A673 (cell line): ENCODE measurements at regions not wholly inside any gene's neighbourhood (a gene's known extent, or its start where the extent isn't known, plus 50 kb on each side); places are given as distances from the start of the nearest gene placed in this dataset.

Experiments
- BruUV-seq: library from RNA; stranded (reverse); fragments of 400-500 nt; replicated peaks from 2 replicates; lab custom pipeline; 2021; lab: Mats Ljungman, UMichigan
- CTCF ChIA-PET: fragments of 300-600 bp; sonication (Branson Sonifier 250); formaldehyde crosslinking; loops from one replicate; lab custom pipeline; 2022; ENCODE audit warnings: antibody characterized with exemption; lab: Charles Lee
- POLR2A ChIA-PET: fragments of 300-600 bp; sonication (Branson Sonifier 250); formaldehyde crosslinking; loops from one replicate; lab custom pipeline; 2022; ENCODE audit warnings: antibody characterized with exemption; ENCODE audit not compliant: low non-redundant PET; lab: Charles Lee
- DNase-seq: peaks from one replicate; pipeline ENCODE4 v3.0.0-alpha.2; 2015; ENCODE audit warnings: low spot score
- H3K27ac ChIP-seq: fragments of 200-600 bp; sonication (generic); 2 replicates; pipeline ENCODE4 v1.5.1; 2016; ENCODE audit warnings: mixed run types, low read depth, mild to moderate bottlenecking, mixed read lengths, antibody characterized with exemption, low read length; ENCODE audit not compliant: poor library complexity, severe bottlenecking
- H3K27me3 ChIP-seq: fragments of 200-600 bp; sonication (generic); replicated peaks from 2 replicates; pipeline ENCODE4 v1.6.1; 2017; ENCODE audit warnings: mixed run types, low read depth, mild to moderate bottlenecking, mixed read lengths, antibody characterized with exemption, low read length; ENCODE audit not compliant: insufficient read depth, poor library complexity
- H3K36me3 ChIP-seq: fragments of 200-600 bp; sonication (generic); 2 replicates; pipeline ENCODE4 v1.6.1; 2016; ENCODE audit warnings: mixed run types, mild to moderate bottlenecking, mixed read lengths, antibody characterized with exemption, low read length; ENCODE audit not compliant: insufficient read depth, poor library complexity, severe bottlenecking
- H3K4me1 ChIP-seq: fragments of 200-600 bp; sonication (generic); 2 replicates; pipeline ENCODE4 v1.6.1; 2017; ENCODE audit warnings: mixed run types, mild to moderate bottlenecking, mixed read lengths, antibody characterized with exemption, low read length; ENCODE audit not compliant: insufficient read depth, poor library complexity, severe bottlenecking
- H3K4me3 ChIP-seq: fragments of 200-600 bp; sonication (generic); 2 replicates; pipeline ENCODE4 v1.5.1; 2016; ENCODE audit warnings: low read depth, mixed run types, mild to moderate bottlenecking, mixed read lengths, low read length; ENCODE audit not compliant: poor library complexity, severe bottlenecking
- H3K9me3 ChIP-seq: fragments of 200-600 bp; sonication (generic); 2 replicates; pipeline ENCODE4 v1.6.1; 2016; ENCODE audit warnings: mixed run types, low read depth, mild to moderate bottlenecking, mixed read lengths, antibody characterized with exemption, low read length; ENCODE audit not compliant: poor library complexity, severe bottlenecking
- EZH2 ChIP-seq: fragments of 200-600 bp; sonication (generic); IDR thresholded peaks from 2 replicates; pipeline ENCODE4 v1.6.1; 2017; ENCODE audit warnings: borderline replicate concordance, low read depth, mild to moderate bottlenecking, mixed read lengths, antibody characterized with exemption, low read length; ENCODE audit not compliant: poor library complexity, severe bottlenecking
- intact Hi-C: fragments of 100-400 bp; cut with micrococcal nuclease; formaldehyde crosslinking; loops from one replicate; pipeline ENCODE4 v1.10.0; 2022; ENCODE audit not compliant: unreplicated experiment
- TF ChIP-seq, protein P1 (sequence below): fragments of 300-800, 200-600 bp; sonication (generic); conservative IDR thresholded peaks from 2 replicates; pipeline ENCODE4 v1.5.1; 2017; ENCODE audit warnings: low read depth, mild to moderate bottlenecking, antibody characterized with exemption, low read length, moderate library complexity, mixed read lengths

DNA sequence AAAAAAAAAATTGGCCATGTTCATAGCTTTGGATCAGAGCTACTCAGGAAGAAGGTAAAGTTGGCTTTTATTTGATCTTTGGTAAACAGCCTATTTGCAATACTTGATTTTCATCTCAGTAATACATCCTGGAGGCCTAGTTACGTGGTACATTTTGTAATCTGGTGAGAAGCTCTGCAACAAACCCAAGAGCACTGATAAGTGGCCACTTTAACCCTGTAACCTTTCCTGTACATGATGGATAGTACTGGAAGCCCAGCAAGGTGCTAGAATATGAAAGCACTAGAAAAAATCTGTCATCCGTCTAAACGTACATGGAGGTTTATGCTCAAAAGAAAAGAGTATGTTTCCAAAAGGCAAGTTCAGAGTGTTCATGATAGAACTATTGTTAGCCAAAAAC lies 88.3 kb upstream of the BMP2K start:
- BruUV-seq = no TSS peak
- no peak overlapping the region for H3K27ac ChIP-seq
- no peak for DNase-seq
- H3K9me3 ChIP-seq = no peaks in the 10 kb centered on the region
- no peaks in the 10 kb centered on the region for H3K36me3 ChIP-seq
- TF ChIP-seq, protein P1, sequence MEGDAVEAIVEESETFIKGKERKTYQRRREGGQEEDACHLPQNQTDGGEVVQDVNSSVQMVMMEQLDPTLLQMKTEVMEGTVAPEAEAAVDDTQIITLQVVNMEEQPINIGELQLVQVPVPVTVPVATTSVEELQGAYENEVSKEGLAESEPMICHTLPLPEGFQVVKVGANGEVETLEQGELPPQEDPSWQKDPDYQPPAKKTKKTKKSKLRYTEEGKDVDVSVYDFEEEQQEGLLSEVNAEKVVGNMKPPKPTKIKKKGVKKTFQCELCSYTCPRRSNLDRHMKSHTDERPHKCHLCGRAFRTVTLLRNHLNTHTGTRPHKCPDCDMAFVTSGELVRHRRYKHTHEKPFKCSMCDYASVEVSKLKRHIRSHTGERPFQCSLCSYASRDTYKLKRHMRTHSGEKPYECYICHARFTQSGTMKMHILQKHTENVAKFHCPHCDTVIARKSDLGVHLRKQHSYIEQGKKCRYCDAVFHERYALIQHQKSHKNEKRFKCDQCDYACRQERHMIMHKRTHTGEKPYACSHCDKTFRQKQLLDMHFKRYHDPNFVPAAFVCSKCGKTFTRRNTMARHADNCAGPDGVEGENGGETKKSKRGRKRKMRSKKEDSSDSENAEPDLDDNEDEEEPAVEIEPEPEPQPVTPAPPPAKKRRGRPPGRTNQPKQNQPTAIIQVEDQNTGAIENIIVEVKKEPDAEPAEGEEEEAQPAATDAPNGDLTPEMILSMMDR = no peak
- no peak for TF ChIP-seq EZH2
- POLR2A ChIA-PET = no interaction called here
- H3K4me1 ChIP-seq = no peaks in the 10 kb centered on the region
- intact Hi-C loops = no loop called here
- CTCF ChIA-PET = no interaction called here
- no peaks in the 10 kb centered on the region for H3K27me3 ChIP-seq
- no peak overlapping the region for H3K4me3 ChIP-seq

GRCh38 chr4:78688366-78688765 lies 87.8 kb upstream of the BMP2K start:
- no peaks in the 10 kb centered on the region for H3K9me3 ChIP-seq
- no peak for DNase-seq
- no peaks in the 10 kb centered on the region for H3K4me1 ChIP-seq
- H3K4me3 ChIP-seq = no peak overlapping the region
- ChIA-PET CTCF (no interaction called here), POLR2A (no interaction called here)
- no peaks in the 10 kb centered on the region for H3K36me3 ChIP-seq
- H3K27me3 ChIP-seq = no peaks in the 10 kb centered on the region
- BruUV-seq = no TSS peak
- TF ChIP-seq, protein P1 = no peak
- no peak for TF ChIP-seq EZH2
- intact Hi-C loops = no loop called here
- no peak overlapping the region for H3K27ac ChIP-seq

GRCh38 chr4:78689261-78689660 lies 86.9 kb upstream of the BMP2K start:
- no peak for DNase-seq
- ChIA-PET POLR2A (no interaction called here), CTCF (no interaction called here)
- Histone ChIP-seq H3K27ac (no peak overlapping the region), H3K27me3 (no peaks in the 10 kb centered on the region), H3K9me3 (no peaks in the 10 kb centered on the region), H3K4me3 (no peak overlapping the region), H3K36me3 (no peaks in the 10 kb centered on the region), H3K4me1 (no peaks in the 10 kb centered on the region)
- no TSS peak for BruUV-seq
- TF ChIP-seq, protein P1 = no peak
- no peak for TF ChIP-seq EZH2
- intact Hi-C loops = no loop called here
